ENCODE measurements at regions not wholly inside any gene's neighbourhood (a gene's known extent, or its start where the extent isn't known, plus 50 kb on each side); places are given as distances from the start of the nearest gene placed in this dataset.

GRCh38 chr2:107393516-107393915 lies 433.2 kb upstream of the RGPD4 start:
- no peaks in the 10 kb centered on the region for H3K27me3 Mint-ChIP-seq (ENCODE audit: low read depth in 3 of 3)
- intact Hi-C loops (cut with micrococcal nuclease) = no loop called here
- H3K4me3 Mint-ChIP-seq = no peak overlapping the region
- H3K36me3 ChIP-seq (replicated peaks in 1 of 2; ENCODE audit: control insufficient read depth in 1 of 2, insufficient read depth in 2 of 2, low read length in 2 of 2) = no peaks in the 10 kb centered on the region
- no peak overlapping the region for H3K27ac ChIP-seq (ENCODE audit: low read depth in 1 of 2, low read length in 2 of 2)
- no peaks in the 10 kb centered on the region for H3K4me1 ChIP-seq (ENCODE audit: control insufficient read depth in 1 of 2, insufficient read depth in 2 of 2, low read length in 2 of 2)
- peaks cover 4 to 13% (median 9%) of the 10 kb centered on the region in 7 donors for H3K9me3 Mint-ChIP-seq
- peaks cover 0 to 10% of the 10 kb centered on the region in 2 donors for H3K9me3 ChIP-seq (replicated peaks in 1 of 2; ENCODE audit: control insufficient read depth in 1 of 2, insufficient read depth in 1 of 2, low read length in 2 of 2)
- no peaks in the 10 kb centered on the region for H3K36me3 Mint-ChIP-seq
- DNase-seq = no peak
- TF ChIP-seq CTCF (IDR thresholded peaks at IDR 0.05) = no peak
- no peaks in the 10 kb centered on the region for H4K20me1 ChIP-seq (ENCODE audit: insufficient read depth, low read length)
- H3K27me3 ChIP-seq (ENCODE audit: control insufficient read depth in 2 of 2, insufficient read depth in 2 of 2, low read length in 2 of 2) = no peaks in the 10 kb centered on the region
- H2AFZ ChIP-seq (ENCODE audit: insufficient read depth, low read depth, low read length, poor library complexity, severe bottlenecking) = no peak overlapping the region
- H3K27ac Mint-ChIP-seq = no peak overlapping the region
- no peak overlapping the region for H3K4me3 ChIP-seq (replicated peaks in 1 of 3; ENCODE audit: low read depth in 2 of 3, low read length in 3 of 3)
- H3K4me1 Mint-ChIP-seq = no peaks in the 10 kb centered on the region
- H3K79me2 ChIP-seq (ENCODE audit: insufficient read depth, low read length) = no peaks in the 10 kb centered on the region
- H3K9ac ChIP-seq (ENCODE audit: insufficient read depth, low read length, poor library complexity, severe bottlenecking) = no peak overlapping the region
- no peak overlapping the region for H3K4me2 ChIP-seq (replicated peaks; ENCODE audit: extremely low read depth, low read length, poor library complexity, severe bottlenecking)

- WGBS (ENCODE audit: insufficient coverage) = no CpG with 5 or more reads among the region's 1 CpG
- no peak for TF ChIP-seq CTCF (IDR thresholded peaks at IDR 0.05)
- no peaks in the 10 kb centered on the region for H3K4me1 ChIP-seq (ENCODE audit: control insufficient read depth in 1 of 2, insufficient read depth in 2 of 2, low read length in 2 of 2)
Observed at GRCh38 chr2:107398683-107399082, 428.0 kb upstream of the RGPD4 start.

More at GRCh38 chr2:107398683-107399082, 428.0 kb upstream of the RGPD4 start:
- Mint-ChIP-seq H3K27me3 (ENCODE audit: low read depth in 3 of 3) (no peaks in the 10 kb centered on the region), H3K36me3 (no peaks in the 10 kb centered on the region), H3K4me3 (no peak overlapping the region), H3K27ac (no peak overlapping the region), H3K9me3 (peaks cover 2 to 8% (median 5%) of the 10 kb centered on the region in 7 donors), H3K4me1 (no peaks in the 10 kb centered on the region)
- no peak overlapping the region for H3K4me2 ChIP-seq (replicated peaks; ENCODE audit: extremely low read depth, low read length, poor library complexity, severe bottlenecking)
- intact Hi-C loops (cut with micrococcal nuclease) = no loop called here
- H2AFZ ChIP-seq (ENCODE audit: insufficient read depth, low read depth, low read length, poor library complexity, severe bottlenecking) = no peak overlapping the region
- no peaks in the 10 kb centered on the region for H3K9me3 ChIP-seq (replicated peaks in 1 of 2; ENCODE audit: control insufficient read depth in 1 of 2, insufficient read depth in 1 of 2, low read length in 2 of 2)
- H3K4me3 ChIP-seq (replicated peaks in 1 of 3; ENCODE audit: low read depth in 2 of 3, low read length in 3 of 3) = no peak overlapping the region
- H4K20me1 ChIP-seq (ENCODE audit: insufficient read depth, low read length) = no peaks in the 10 kb centered on the region
- no peak overlapping the region for H3K9ac ChIP-seq (ENCODE audit: insufficient read depth, low read length, poor library complexity, severe bottlenecking)
- no peaks in the 10 kb centered on the region for H3K79me2 ChIP-seq (ENCODE audit: insufficient read depth, low read length)
- no peaks in the 10 kb centered on the region for H3K27me3 ChIP-seq (ENCODE audit: control insufficient read depth in 2 of 2, insufficient read depth in 2 of 2, low read length in 2 of 2)
- no peaks in the 10 kb centered on the region for H3K36me3 ChIP-seq (replicated peaks in 1 of 2; ENCODE audit: control insufficient read depth in 1 of 2, insufficient read depth in 2 of 2, low read length in 2 of 2)
- DNase-seq = no peak
- no peak overlapping the region for H3K27ac ChIP-seq (ENCODE audit: low read depth in 1 of 2, low read length in 2 of 2)

Data from CD14-positive monocyte (primary cell).